NK-92 treated with Interleukin-12 subunit alpha and Interleukin-12 subunit beta, amount 100 ng/mL, for 24 hours (cell line): ENCODE measurements at regions not wholly inside any gene's neighbourhood (a gene's known extent, or its start where the extent isn't known, plus 50 kb on each side); places are given as distances from the start of the nearest gene placed in this dataset.

Experiments used
- DNase-seq: peaks from one replicate; lab custom pipeline; 2025; lab: John Stamatoyannopoulos, UW

- DNase-seq = no peak
These were observed 102.7 kb upstream of the CD180 start for GRCh38 chr5:67299231-67299735.

- DNase-seq = no peak
These were observed 101.4 kb upstream of the CD180 start for GRCh38 chr5:67297802-67298532.

- no peak for DNase-seq
These were observed 100.8 kb upstream of the CD180 start for GRCh38 chr5:67297376-67297775.

- DNase-seq = no peak
These were observed 97.8 kb upstream of the CD180 start for GRCh38 chr5:67294266-67294938.

- no peak for DNase-seq
These were observed 96.6 kb upstream of the CD180 start for GRCh38 chr5:67293226-67293625.

GRCh38 chr5:67292201-67292940 lies 95.8 kb upstream of the CD180 start:
- DNase-seq = no peak

- DNase-seq = no peak
These were observed 95.1 kb upstream of the CD180 start for GRCh38 chr5:67291671-67292070.

- DNase-seq = no peak
These were observed 94.5 kb upstream of the CD180 start for GRCh38 chr5:67291066-67291465.

- no peak for DNase-seq
These were observed 94.1 kb upstream of the CD180 start for GRCh38 chr5:67290655-67291054.

- DNase-seq = no peak
These were observed 93.3 kb upstream of the CD180 start for GRCh38 chr5:67289763-67290521.

- no peak for DNase-seq
These were observed 91.1 kb upstream of the CD180 start for GRCh38 chr5:67287510-67288268.

- no peak for DNase-seq
These were observed 89.4 kb upstream of the CD180 start for GRCh38 chr5:67286006-67286405.

GRCh38 chr5:67283988-67284487 lies 87.4 kb upstream of the CD180 start:
- no peak for DNase-seq

GRCh38 chr5:67283275-67283987 lies 86.8 kb upstream of the CD180 start:
- no peak for DNase-seq

- DNase-seq = no peak
These were observed 85.3 kb upstream of the CD180 start for GRCh38 chr5:67281874-67282273.

GRCh38 chr5:67273689-67274356 lies 77.2 kb upstream of the CD180 start:
- no peak for DNase-seq

- no peak for DNase-seq
These were observed 76.0 kb upstream of the CD180 start for GRCh38 chr5:67272453-67273130.

GRCh38 chr5:67268231-67269021 lies 71.8 kb upstream of the CD180 start:
- DNase-seq = no peak
